ENCODE measurements at regions not wholly inside any gene's neighbourhood (a gene's known extent, or its start where the extent isn't known, plus 50 kb on each side); places are given as distances from the start of the nearest gene placed in this dataset.

GRCh38 chr16:5932906-5933305 lies 835.3 kb upstream of the EEF2KMT start:
- TF ChIP-seq ZNF274 (IDR thresholded peaks at IDR 0.05; ENCODE audit: low read depth, low read length) = no peak
- TF ChIP-seq YY1 (IDR thresholded peaks at IDR 0.05; ENCODE audit: insufficient read depth, insufficient read length) = no peak
